ENCODE measurements at regions not wholly inside any gene's neighbourhood (a gene's known extent, or its start where the extent isn't known, plus 50 kb on each side); places are given as distances from the start of the nearest gene placed in this dataset.

GRCh38 chr4:151833174-151833573 lies 72.4 kb upstream of the GATB start:
- Histone ChIP-seq H3K4me3 (ENCODE audit: low read length, poor library complexity, severe bottlenecking) (no peak overlapping the region), H3K9me3 (ENCODE audit: insufficient read depth, low read depth, low read length) (no peaks in the 10 kb centered on the region), H3K9ac (ENCODE audit: low read depth, low read length, poor library complexity, severe bottlenecking) (no peak overlapping the region), H3K36me3 (ENCODE audit: insufficient read depth, low read length) (no peaks in the 10 kb centered on the region), H4K20me1 (ENCODE audit: insufficient read depth, low read length, poor library complexity, severe bottlenecking) (no peaks in the 10 kb centered on the region), H3F3A (ENCODE audit: low read depth) (no peaks in the 10 kb centered on the region), H3K4me2 (ENCODE audit: low read depth, low read length, poor library complexity, severe bottlenecking) (no peak overlapping the region), H3K27me3 (ENCODE audit: insufficient read depth, low read length, poor library complexity, severe bottlenecking) (no peaks in the 10 kb centered on the region), H3K9me2 (replicated peaks; ENCODE audit: low read depth, low read length) (no peaks in the 10 kb centered on the region), H3K79me2 (ENCODE audit: insufficient read depth, low read length) (no peaks in the 10 kb centered on the region), H2AFZ (ENCODE audit: low read length) (no peak overlapping the region), H3K4me1 (ENCODE audit: insufficient read depth, low read length, poor library complexity, severe bottlenecking) (peaks cover 2% of the 10 kb centered on the region)
- TF ChIP-seq EZH2phosphoT487 (IDR thresholded peaks at IDR 0.05; ENCODE audit: borderline replicate concordance) (no peak), CTCF (conservative IDR thresholded peaks at IDR 0.05; ENCODE audit: low read length) (no peak)

- H3K36me3 ChIP-seq (ENCODE audit: insufficient read depth, low read length), result no peaks in the 10 kb centered on the region
- H3F3A ChIP-seq (ENCODE audit: low read depth), result no peaks in the 10 kb centered on the region
- no peak overlapping the region for H3K9ac ChIP-seq (ENCODE audit: low read depth, low read length, poor library complexity, severe bottlenecking)
- no peak for TF ChIP-seq EZH2phosphoT487 (IDR thresholded peaks at IDR 0.05; ENCODE audit: borderline replicate concordance)
- TF ChIP-seq CTCF (conservative IDR thresholded peaks at IDR 0.05; ENCODE audit: low read length), result no peak
- no peaks in the 10 kb centered on the region for H3K9me2 ChIP-seq (replicated peaks; ENCODE audit: low read depth, low read length)
- H2AFZ ChIP-seq (ENCODE audit: low read length), result no peak overlapping the region
- H3K27me3 ChIP-seq (ENCODE audit: insufficient read depth, low read length, poor library complexity, severe bottlenecking), result no peaks in the 10 kb centered on the region
- no peaks in the 10 kb centered on the region for H3K79me2 ChIP-seq (ENCODE audit: insufficient read depth, low read length)
- H4K20me1 ChIP-seq (ENCODE audit: insufficient read depth, low read length, poor library complexity, severe bottlenecking), result no peaks in the 10 kb centered on the region
- no peaks in the 10 kb centered on the region for H3K4me1 ChIP-seq (ENCODE audit: insufficient read depth, low read length, poor library complexity, severe bottlenecking)
- no peak overlapping the region for H3K4me3 ChIP-seq (ENCODE audit: low read length, poor library complexity, severe bottlenecking)
- no peak overlapping the region for H3K4me2 ChIP-seq (ENCODE audit: low read depth, low read length, poor library complexity, severe bottlenecking)
- H3K9me3 ChIP-seq (ENCODE audit: insufficient read depth, low read depth, low read length), result no peaks in the 10 kb centered on the region
Observed at GRCh38 chr4:151831526-151831925, 70.7 kb upstream of the GATB start.

- no peaks in the 10 kb centered on the region; the same call in 1 of the 2 replicates for H3K9me3 ChIP-seq (ENCODE audit: insufficient read depth, low read depth, low read length)
- no peaks in the 10 kb centered on the region for H3F3A ChIP-seq (ENCODE audit: low read depth)
- TF ChIP-seq EZH2phosphoT487 (IDR thresholded peaks at IDR 0.05; ENCODE audit: borderline replicate concordance) (no peak), CTCF (conservative IDR thresholded peaks at IDR 0.05; ENCODE audit: low read length) (no peak)
- H3K27me3 ChIP-seq (ENCODE audit: insufficient read depth, low read length, poor library complexity, severe bottlenecking), result no peaks in the 10 kb centered on the region
- H3K4me3 ChIP-seq (ENCODE audit: low read length, poor library complexity, severe bottlenecking), result no peak overlapping the region
- H3K79me2 ChIP-seq (ENCODE audit: insufficient read depth, low read length), result no peaks in the 10 kb centered on the region
- no peaks in the 10 kb centered on the region for H4K20me1 ChIP-seq (ENCODE audit: insufficient read depth, low read length, poor library complexity, severe bottlenecking)
- no peaks in the 10 kb centered on the region for H3K36me3 ChIP-seq (ENCODE audit: insufficient read depth, low read length)
- no peak overlapping the region for H3K4me2 ChIP-seq (ENCODE audit: low read depth, low read length, poor library complexity, severe bottlenecking)
- no peak overlapping the region for H2AFZ ChIP-seq (ENCODE audit: low read length)
- H3K4me1 ChIP-seq (ENCODE audit: insufficient read depth, low read length, poor library complexity, severe bottlenecking), result no peaks in the 10 kb centered on the region
- H3K9me2 ChIP-seq (replicated peaks; ENCODE audit: low read depth, low read length), result no peaks in the 10 kb centered on the region
- H3K9ac ChIP-seq (ENCODE audit: low read depth, low read length, poor library complexity, severe bottlenecking), result no peak overlapping the region
Observed at GRCh38 chr4:151830168-151830567, 69.4 kb upstream of the GATB start.

Data from Loucy (cell line).